ENCODE measurements at regions not wholly inside any gene's neighbourhood (a gene's known extent, or its start where the extent isn't known, plus 50 kb on each side); places are given as distances from the start of the nearest gene placed in this dataset.

- TF ChIP-seq, protein P1, sequence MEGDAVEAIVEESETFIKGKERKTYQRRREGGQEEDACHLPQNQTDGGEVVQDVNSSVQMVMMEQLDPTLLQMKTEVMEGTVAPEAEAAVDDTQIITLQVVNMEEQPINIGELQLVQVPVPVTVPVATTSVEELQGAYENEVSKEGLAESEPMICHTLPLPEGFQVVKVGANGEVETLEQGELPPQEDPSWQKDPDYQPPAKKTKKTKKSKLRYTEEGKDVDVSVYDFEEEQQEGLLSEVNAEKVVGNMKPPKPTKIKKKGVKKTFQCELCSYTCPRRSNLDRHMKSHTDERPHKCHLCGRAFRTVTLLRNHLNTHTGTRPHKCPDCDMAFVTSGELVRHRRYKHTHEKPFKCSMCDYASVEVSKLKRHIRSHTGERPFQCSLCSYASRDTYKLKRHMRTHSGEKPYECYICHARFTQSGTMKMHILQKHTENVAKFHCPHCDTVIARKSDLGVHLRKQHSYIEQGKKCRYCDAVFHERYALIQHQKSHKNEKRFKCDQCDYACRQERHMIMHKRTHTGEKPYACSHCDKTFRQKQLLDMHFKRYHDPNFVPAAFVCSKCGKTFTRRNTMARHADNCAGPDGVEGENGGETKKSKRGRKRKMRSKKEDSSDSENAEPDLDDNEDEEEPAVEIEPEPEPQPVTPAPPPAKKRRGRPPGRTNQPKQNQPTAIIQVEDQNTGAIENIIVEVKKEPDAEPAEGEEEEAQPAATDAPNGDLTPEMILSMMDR (IDR thresholded peaks at IDR 0.05): no peak
- TF ChIP-seq POLR2A (IDR thresholded peaks at IDR 0.05): no peak
Measured at GRCh38 chrX:40167233-40167849, 69.6 kb upstream of the BCOR start.

Measured in testis (tissue), 2 donors.